Spleen (tissue), 11 donors: ENCODE measurements at regions not wholly inside any gene's neighbourhood (a gene's known extent, or its start where the extent isn't known, plus 50 kb on each side); places are given as distances from the start of the nearest gene placed in this dataset.
"Not testable (repeated sequence)": the region's sequence is repeated elsewhere in the genome, so short reads cannot be mapped to it uniquely, and the experiment has no call there.

ENCODE experiments used
- DNase-seq: peaks from one replicate; pipeline ENCODE4 v3.0.0-alpha.2; 2020
- H3K27ac ChIP-seq, 8 donors: fragments of 200-600 bp; sonication (generic) in 7 of 8; 1 replicate in 4 of 8; 2 replicates in 4 of 8; pipeline versions ENCODE4 v1.5.0 to v1.8.0; 2016 to 2021; ENCODE audit warnings: inconsistent platforms in 4 of 8, mild to moderate bottlenecking in 4 of 8, moderate library complexity in 1 of 8
- H3K27me3 ChIP-seq, 7 donors: fragments of 200-600 bp; sonication (generic) in 6 of 7; replicated peaks in 1 of 7; 1 replicate in 4 of 7; 2 replicates in 3 of 7; pipeline versions ENCODE4 v1.5.0 to v1.8.0; 2016 to 2021; ENCODE audit warnings: inconsistent platforms in 3 of 7, mild to moderate bottlenecking in 1 of 7
- H3K36me3 ChIP-seq, 6 donors: fragments of 200-600 bp; sonication (generic) in 5 of 6; 1 replicate in 4 of 6; 2 replicates in 2 of 6; pipeline versions ENCODE4 v1.5.0 to v1.8.0; 2016 to 2021; ENCODE audit warnings: inconsistent platforms in 2 of 6
- H3K4me1 ChIP-seq, 6 donors: fragments of 200-600 bp; sonication (generic) in 5 of 6; 1 replicate in 3 of 6; 2 replicates in 3 of 6; pipeline versions ENCODE4 v1.5.0 to v1.8.0; 2016 to 2021; ENCODE audit warnings: inconsistent platforms in 3 of 6
- H3K4me3 ChIP-seq, 8 donors: fragments of 200-600 bp; sonication (generic) in 7 of 8; 1 replicate in 4 of 8; 2 replicates in 4 of 8; pipeline versions ENCODE4 v1.5.0 to v1.8.0; 2016 to 2021; ENCODE audit warnings: inconsistent platforms in 4 of 8, mild to moderate bottlenecking in 4 of 8, moderate library complexity in 2 of 8
- H3K9me3 ChIP-seq, 8 donors: fragments of 200-600 bp; sonication (generic) in 7 of 8; 1 replicate in 4 of 8; 2 replicates in 4 of 8; pipeline versions ENCODE4 v1.5.0 to v1.8.0; 2016 to 2021; ENCODE audit warnings: inconsistent platforms in 4 of 8
- CTCF ChIP-seq, 11 experiments: fragments of 200-600 bp in 7 of 11; fragments of 450-650 bp in 4 of 11; sonication (generic) in 4 of 11; IDR thresholded peaks in 8 of 11; conservative IDR thresholded peaks in 3 of 11; 1 replicate in 7 of 11; 2 replicates in 4 of 11; pipeline versions ENCODE4 v1.4.0 to v1.8.0; 2016 to 2021; ENCODE audit warnings: antibody characterized with exemption in 11 of 11, inconsistent platforms in 4 of 11, mild to moderate bottlenecking in 1 of 11
- POLR2A ChIP-seq, 3 donors: fragments of 450-650 bp; IDR thresholded peaks; one replicate each; pipeline ENCODE4 v1.5.1; 2017; ENCODE audit warnings: antibody characterized with exemption in 3 of 3, mild to moderate bottlenecking in 1 of 3
- POLR2AphosphoS5 ChIP-seq, 3 donors: sonication (generic); formaldehyde crosslinking; IDR thresholded peaks; one replicate each; pipeline ENCODE4 v1.5.1; 2017; ENCODE audit warnings: antibody characterized with exemption in 3 of 3
- whole genome bisulfite sequencing, 5 donors: extraction: QIAGEN DNeasy Blood & Tissue Kit in 3 of 5; methylation state at CpG; one replicate each; pipeline versions ENCODE4 v1.1.5 to v1.1.7; 2013 to 2018; 5-methylcytosine and 5-hydroxymethylcytosine counted together
- intact Hi-C: fragments of 100-400 bp; cut with DNase I; formaldehyde crosslinking; loops from one replicate; pipeline ENCODE4 v1.15.0; 2023; ENCODE audit warnings: low total_unique reads
- donor health status: healthy with polysubstance abuse.
- donor health status: DM: no; HTN: no; CAD: no; lungs with moderate emphysema.
- donor health status: DM: no; HTN: no; CAD: no.
- donor health status: Bipolar disorder and iron deficiency.
- donor health status: healthy.
- donor health status: DM: no; HTN: no; CAD: no.
- donor health status: DM: yes; HTN: yes; CAD: no.

DNA sequence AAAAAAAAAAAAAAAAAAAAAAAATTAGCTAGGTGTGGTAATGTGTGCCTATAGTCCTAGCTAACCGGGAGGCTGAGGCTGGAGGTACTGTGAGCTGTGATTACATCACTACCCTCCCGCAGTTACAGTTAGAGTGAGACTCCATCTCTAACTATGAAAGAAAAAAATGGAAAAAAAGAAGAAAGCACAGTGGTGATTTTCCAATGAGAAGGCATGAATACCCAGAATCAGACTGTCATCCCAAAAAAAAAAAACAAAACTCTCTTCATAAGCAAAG is 269.9 kb upstream of the MKLN1 start:
- TF ChIP-seq POLR2AphosphoS5 (IDR thresholded peaks at IDR 0.05) (no peak), POLR2A (IDR thresholded peaks at IDR 0.05) (no peak), CTCF (IDR thresholded peaks at IDR 0.05 in 8 of 11, conservative IDR thresholded peaks at IDR 0.05 in 3 of 11) (no peak)
- Histone ChIP-seq H3K27ac (peak overlapping the region; percentile 77 to 91 (median 86)), H3K36me3 (peaks cover 0 to 15% (median 0%) of the 10 kb centered on the region in 6 donors), H3K9me3 (no peaks in the 10 kb centered on the region), H3K4me1 (peaks cover 49 to 83% (median 80%) of the 10 kb centered on the region in 6 donors), H3K4me3 (peak overlapping the region in 2 of 8 donors; percentile 6 to 14), H3K27me3 (no peaks in the 10 kb centered on the region)
- intact Hi-C loops = no loop called here
- WGBS, 5 donors = 5 to 19% (median 13%) methylated on average over 2 of the region's 2 CpGs
- no peak for DNase-seq

DNA sequence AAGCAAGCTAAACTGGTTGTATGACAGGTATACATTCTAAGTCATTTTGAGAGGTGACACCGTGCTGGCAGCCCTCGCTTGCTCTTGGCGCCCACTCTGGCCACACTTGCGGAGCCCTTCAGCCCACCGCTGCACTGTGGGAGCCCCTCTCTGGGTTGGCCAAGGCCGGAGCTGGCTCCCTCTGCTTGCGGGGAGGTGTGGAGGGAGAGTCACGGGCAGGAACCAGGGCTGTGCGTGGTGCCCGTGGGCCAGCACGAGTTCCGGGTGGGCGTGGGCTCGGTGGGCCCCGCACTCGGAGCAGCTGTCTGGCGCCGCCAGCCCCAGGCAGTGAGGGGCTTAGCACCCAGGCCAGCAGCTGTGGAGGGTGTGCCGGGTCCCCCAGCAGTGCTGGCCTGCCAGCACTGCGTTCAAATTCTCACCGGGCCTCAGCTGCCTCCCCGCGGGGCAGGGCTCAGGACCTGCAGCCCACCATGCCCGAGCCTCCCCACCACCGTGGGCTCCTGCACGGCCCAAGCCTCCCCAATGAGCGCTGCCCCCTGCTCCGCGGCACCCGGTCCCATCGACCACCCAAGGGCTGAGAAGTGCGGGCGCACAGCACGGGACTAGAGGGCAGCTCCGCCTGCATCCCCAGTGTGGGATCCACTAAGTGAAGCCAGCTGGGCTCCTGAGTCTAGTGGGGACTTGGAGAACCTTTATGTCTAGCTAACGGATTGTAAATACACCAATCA is 269.0 kb upstream of the MKLN1 start:
- 82 to 96% (median 93%) methylated on average over 8 to 36 of the region's 36 CpGs for whole genome bisulfite sequencing, 5 donors
- H3K27me3 ChIP-seq, intact Hi-C loops, H3K36me3 ChIP-seq, H3K4me3 ChIP-seq, H3K9me3 ChIP-seq: not testable (repeated sequence)
- peak in 2 of 3 donors; percentile 9 to 53 for TF ChIP-seq POLR2AphosphoS5 (IDR thresholded peaks at IDR 0.05)
- H3K27ac ChIP-seq = peak overlapping the region; percentile 77 to 91 (median 86)
- H3K4me1 ChIP-seq = peaks cover 43 to 83% (median 78%) of the 10 kb centered on the region in 6 donors
- DNase-seq = peak; percentile 77

DNA sequence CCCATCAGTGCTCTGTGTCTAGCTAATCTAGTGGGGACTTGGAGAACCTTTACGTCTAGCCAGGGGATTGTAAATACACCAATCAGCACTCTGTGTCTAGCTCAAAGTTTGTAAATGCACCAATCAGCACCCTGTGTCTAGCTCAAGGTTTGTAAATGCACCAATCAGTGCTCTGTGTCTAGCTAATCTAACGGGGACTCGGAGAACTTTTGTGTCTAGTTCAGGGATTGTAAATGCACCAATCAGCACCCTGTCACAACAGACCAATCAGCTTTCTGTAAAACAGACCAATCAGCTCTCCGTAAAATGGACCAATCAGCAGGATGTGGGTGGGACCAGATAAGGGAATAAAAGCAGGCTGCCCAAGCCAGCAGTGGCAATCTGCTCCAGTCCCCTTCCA is 268.3 kb upstream of the MKLN1 start:
- H3K4me1 ChIP-seq = peaks cover 38 to 83% (median 74%) of the 10 kb centered on the region in 6 donors
- WGBS, 5 donors = 82 to 98% (median 87%) methylated on average over 4 of the region's 4 CpGs

DNA sequence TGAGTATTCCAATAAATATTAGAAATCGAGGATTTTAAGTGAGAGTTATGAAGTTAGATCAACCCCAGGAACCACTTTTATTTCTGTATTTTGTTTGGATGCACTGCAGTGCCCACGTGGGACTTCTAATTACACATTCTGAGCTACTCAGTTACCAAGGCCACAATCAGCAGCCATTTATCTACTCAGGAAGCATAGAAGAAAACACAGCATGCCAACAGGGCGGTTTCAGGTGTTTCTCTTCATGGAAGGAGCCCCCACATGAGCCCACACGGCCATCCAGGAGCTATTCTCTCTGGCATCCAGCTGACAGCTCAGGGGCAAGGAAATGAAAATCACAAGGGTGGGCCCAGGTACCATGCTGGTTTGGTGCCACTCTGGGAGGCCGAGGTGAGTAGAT is 266.5 kb upstream of the MKLN1 start:
- peaks cover 0 to 13% (median 0%) of the 10 kb centered on the region in 6 donors for H3K36me3 ChIP-seq
- no peaks in the 10 kb centered on the region for H3K27me3 ChIP-seq
- intact Hi-C loops = no loop called here
- H3K9me3 ChIP-seq = no peaks in the 10 kb centered on the region
- WGBS, 5 donors = 72 to 90% (median 78%) methylated on average over 5 of the region's 5 CpGs
- H3K4me1 ChIP-seq = peaks cover 29 to 79% (median 61%) of the 10 kb centered on the region in 6 donors
- TF ChIP-seq POLR2AphosphoS5 (IDR thresholded peaks at IDR 0.05) = no peak
- TF ChIP-seq CTCF (IDR thresholded peaks at IDR 0.05 in 8 of 11, conservative IDR thresholded peaks at IDR 0.05 in 3 of 11) = no peak
- H3K27ac ChIP-seq = peak overlapping the region in 4 of 8 donors; percentile 29 to 68 (median 36)
- DNase-seq = no peak
- H3K4me3 ChIP-seq = no peak overlapping the region

More for the DNA sequence above, 268.3 kb upstream of the MKLN1 start:
- H3K4me3 ChIP-seq, H3K27me3 ChIP-seq, DNase-seq, intact Hi-C loops, H3K36me3 ChIP-seq, H3K9me3 ChIP-seq: not testable (repeated sequence)
- H3K27ac ChIP-seq = peak overlapping the region in 1 of 8 donors; percentile 68

- peak overlapping the region in 4 of 8 donors; percentile 29 to 68 (median 36) for H3K27ac ChIP-seq
- 94 to 95% (median 95%) methylated on average over 4 of the region's 4 CpGs for WGBS, 5 donors
- TF ChIP-seq POLR2A (IDR thresholded peaks at IDR 0.05) (no peak), CTCF (IDR thresholded peaks at IDR 0.05 in 8 of 11, conservative IDR thresholded peaks at IDR 0.05 in 3 of 11) (no peak), POLR2AphosphoS5 (IDR thresholded peaks at IDR 0.05) (no peak)
- H3K9me3 ChIP-seq = no peaks in the 10 kb centered on the region
- DNase-seq = no peak
- intact Hi-C loops = no loop called here
- peaks cover 23 to 79% (median 59%) of the 10 kb centered on the region in 6 donors for H3K4me1 ChIP-seq
- H3K4me3 ChIP-seq = no peak overlapping the region
- H3K27me3 ChIP-seq = no peaks in the 10 kb centered on the region
- H3K36me3 ChIP-seq = peaks cover 0 to 13% (median 0%) of the 10 kb centered on the region in 6 donors
Measured at GRCh38 chr7:131061818-131062217, 265.9 kb upstream of the MKLN1 start.
